GM12892 (cell line): ENCODE measurements at regions not wholly inside any gene's neighbourhood (a gene's known extent, or its start where the extent isn't known, plus 50 kb on each side); places are given as distances from the start of the nearest gene placed in this dataset.

Experiments used
- DNase-seq: peaks from one replicate; pipeline ENCODE4 v3.0.0; 2011; ENCODE audit not compliant: insufficient read length
- FAIRE-seq: peaks from 2 replicates; lab custom pipeline; 2011; peaks lifted over from hg19 to GRCh38; lab: Jason Lieb, UNC
- POLR2A ChIP-seq: IDR thresholded peaks from 2 replicates; pipeline ENCODE4 v1.6.1; 2011; ENCODE audit warnings: low read depth, low read length, control low read depth
- POLR2AphosphoS5 ChIP-seq: IDR thresholded peaks from 2 replicates; pipeline ENCODE4 v1.6.1; 2011; ENCODE audit warnings: low read depth, low read length, control low read depth
- TAF1 ChIP-seq: IDR thresholded peaks from 2 replicates; pipeline ENCODE4 v1.6.1; 2011; ENCODE audit warnings: low read depth, mild to moderate bottlenecking, control low read depth, low read length, borderline replicate concordance

- FAIRE-seq (no peak), DNase-seq (no peak)
- TF ChIP-seq TAF1 (no peak), POLR2AphosphoS5 (no peak), POLR2A (no peak)
Measured at GRCh38 chr2:75810611-75811330, 100.1 kb upstream of the GCFC2 start.

- no peak for DNase-seq
- TF ChIP-seq POLR2AphosphoS5 (no peak), POLR2A (no peak), TAF1 (no peak)
- FAIRE-seq: no peak
Measured at GRCh38 chr2:75808793-75809535, 98.2 kb upstream of the GCFC2 start.

GRCh38 chr2:75807992-75808391 lies 97.3 kb upstream of the GCFC2 start:
- peak; percentile 27 for FAIRE-seq
- no peak for DNase-seq
- TF ChIP-seq POLR2A: no peak
- TF ChIP-seq POLR2AphosphoS5: no peak
- TF ChIP-seq TAF1: no peak

GRCh38 chr2:75801234-75801982 lies 90.7 kb upstream of the GCFC2 start:
- FAIRE-seq: no peak
- no peak for TF ChIP-seq TAF1
- no peak for TF ChIP-seq POLR2AphosphoS5
- TF ChIP-seq POLR2A: no peak

DNA sequence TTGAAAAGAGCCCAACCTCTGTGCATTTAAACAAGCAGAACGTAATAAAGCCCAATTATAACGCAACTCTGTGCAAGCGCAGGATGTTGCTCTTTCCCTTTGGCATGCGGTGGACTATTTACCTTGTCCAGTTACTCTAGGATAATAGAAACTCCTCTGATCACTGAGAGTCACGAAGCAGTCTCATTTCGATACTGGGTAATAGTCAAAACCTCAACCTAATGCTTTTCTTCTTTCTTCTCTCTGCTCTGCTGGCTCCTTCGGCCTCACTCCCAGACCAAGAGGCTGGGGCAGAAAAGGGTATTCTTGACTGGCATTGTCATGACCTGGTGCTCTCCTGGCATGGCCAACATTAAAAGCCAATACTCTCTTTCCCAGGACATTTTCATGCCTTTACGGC lies 89.7 kb upstream of the GCFC2 start:
- TF ChIP-seq POLR2A (no peak), POLR2AphosphoS5 (no peak), TAF1 (no peak)
- FAIRE-seq (peak; percentile 95), DNase-seq (no peak)

More at GRCh38 chr2:75801234-75801982, 90.7 kb upstream of the GCFC2 start:
- no peak for DNase-seq

GRCh38 chr2:75799859-75800258 lies 89.1 kb upstream of the GCFC2 start:
- FAIRE-seq: no peak
- DNase-seq: no peak
- no peak for TF ChIP-seq TAF1
- TF ChIP-seq POLR2AphosphoS5: no peak
- TF ChIP-seq POLR2A: no peak

DNA sequence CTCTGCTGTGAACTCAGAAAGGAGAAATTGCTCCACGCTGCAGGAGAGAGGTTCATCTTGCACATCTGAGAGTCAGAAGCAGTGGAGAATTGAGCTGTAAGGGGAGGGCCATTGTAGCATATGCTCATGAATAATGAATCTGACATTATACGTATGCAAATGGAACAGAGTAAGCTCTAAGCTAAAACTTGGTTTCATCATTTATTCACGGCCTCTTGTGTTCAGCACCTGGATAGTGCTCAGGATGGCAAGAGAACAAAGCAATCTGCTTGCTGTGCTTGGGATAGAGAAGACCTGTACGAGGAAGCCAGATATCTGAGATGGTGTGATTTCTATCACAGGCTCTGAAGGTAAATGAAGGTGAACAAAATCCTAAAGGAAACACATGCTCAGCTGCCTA lies 87.9 kb upstream of the GCFC2 start:
- FAIRE-seq: peak; percentile 80
- no peak for TF ChIP-seq POLR2AphosphoS5
- TF ChIP-seq TAF1: no peak
- TF ChIP-seq POLR2A: no peak
- DNase-seq: no peak

DNA sequence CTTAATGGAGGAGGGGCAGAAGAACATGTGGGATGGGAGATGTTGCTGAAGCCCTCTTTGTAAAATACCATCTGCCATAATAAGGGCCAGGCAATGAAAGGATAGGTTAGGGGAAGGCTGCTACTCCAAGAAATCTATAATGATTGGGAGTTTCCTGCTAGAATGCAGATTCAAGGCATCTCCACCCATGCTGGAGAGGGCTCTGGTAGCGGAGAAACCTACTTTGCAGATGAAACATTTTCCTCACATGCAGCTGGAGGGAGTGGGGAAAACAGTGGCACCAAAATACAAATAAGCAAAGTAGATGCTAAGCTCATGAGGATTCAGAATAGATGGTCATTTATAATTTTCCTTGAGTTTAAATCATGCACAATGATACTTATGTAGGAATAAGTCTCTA lies 82.3 kb upstream of the GCFC2 start:
- TF ChIP-seq POLR2AphosphoS5: no peak
- no peak for TF ChIP-seq TAF1
- TF ChIP-seq POLR2A: no peak
- no peak for DNase-seq
- FAIRE-seq: peak; percentile 9

DNA sequence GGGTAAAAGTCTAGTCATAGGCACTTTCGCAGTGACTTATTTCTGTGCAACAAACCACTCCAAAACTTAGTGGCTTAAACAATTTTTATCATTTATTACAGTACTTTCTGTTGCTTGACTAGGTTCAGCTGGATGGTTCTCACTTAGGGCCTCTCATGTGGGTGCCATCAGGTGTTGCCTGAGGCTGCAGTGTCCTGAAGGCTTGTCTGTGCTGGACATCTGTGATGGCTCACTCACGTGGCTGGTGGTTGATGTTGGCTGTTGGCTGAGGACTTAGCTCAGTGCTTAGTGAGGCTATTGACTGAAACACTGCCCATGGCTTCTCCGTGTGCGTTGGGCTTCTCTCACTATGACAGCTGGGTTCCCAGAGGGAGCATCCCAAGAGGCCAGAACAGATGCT lies 81.4 kb upstream of the GCFC2 start:
- no peak for FAIRE-seq
- TF ChIP-seq POLR2A (no peak), POLR2AphosphoS5 (no peak), TAF1 (no peak)
- DNase-seq: no peak

DNA sequence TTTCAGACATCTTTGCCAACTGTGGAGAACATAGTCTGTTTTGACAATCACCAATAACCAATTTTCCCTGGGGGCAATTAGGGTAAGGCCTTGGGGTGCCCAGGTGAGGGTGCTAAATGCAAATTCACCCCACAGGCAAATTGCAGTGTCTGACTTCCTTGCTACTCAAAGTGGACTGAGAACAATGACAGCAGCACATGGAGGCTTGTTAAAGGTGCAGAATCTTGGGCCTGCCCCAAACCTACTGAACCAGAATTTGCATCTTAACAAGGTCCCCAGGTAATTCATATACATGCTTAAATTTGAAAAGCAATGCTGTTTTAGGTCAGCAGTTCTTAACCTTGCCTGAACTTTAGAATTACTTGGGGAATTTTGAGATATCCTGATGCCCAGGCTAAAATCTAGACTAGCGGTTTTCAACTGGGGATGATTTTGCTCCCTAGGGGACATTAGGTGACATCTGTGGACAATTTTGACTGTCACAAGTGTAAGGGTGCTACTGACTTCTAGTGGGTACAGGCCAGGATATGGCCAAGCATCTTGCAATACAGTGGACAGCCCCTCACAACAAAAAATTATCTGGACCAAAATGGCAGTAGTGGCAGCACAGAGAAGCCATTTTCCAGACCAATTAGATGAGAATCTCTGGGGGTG lies 80.2 kb upstream of the GCFC2 start:
- no peak for TF ChIP-seq POLR2AphosphoS5
- no peak for TF ChIP-seq POLR2A
- TF ChIP-seq TAF1: no peak

DNA sequence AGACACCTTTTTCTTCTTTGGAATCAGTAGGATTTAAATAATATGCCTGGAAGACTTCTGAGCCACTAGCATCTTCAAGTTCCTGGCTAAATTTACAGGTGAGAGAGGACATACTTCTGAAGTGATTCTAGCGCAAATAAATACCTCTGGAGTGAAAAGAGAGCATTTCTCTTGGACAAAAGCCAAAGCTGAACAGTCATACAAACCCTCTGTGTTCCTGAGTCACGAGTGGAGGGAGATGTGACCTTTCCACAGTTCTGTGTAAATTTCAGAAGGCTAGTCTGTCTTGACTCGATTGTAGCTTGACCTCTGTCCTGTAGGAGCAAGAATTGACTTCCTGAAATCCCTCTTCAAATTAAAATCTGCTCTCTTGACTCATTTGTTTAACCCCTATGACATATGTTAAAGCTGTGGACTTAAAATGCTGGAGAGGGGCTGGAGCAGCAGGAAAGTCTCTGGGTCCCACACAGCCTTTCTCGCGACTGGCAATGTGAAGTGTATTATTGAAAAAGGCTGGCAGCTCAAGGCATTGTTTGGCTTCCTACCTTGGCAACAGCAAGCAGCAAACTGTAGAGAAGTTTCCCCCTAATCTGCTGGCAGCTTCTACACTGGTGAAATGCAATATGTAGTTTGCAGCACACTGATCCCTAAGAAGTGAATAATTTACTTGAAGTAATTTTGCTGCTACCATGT lies 79.6 kb upstream of the GCFC2 start:
- peak; percentile 38 for FAIRE-seq
- no peak for DNase-seq
- no peak for TF ChIP-seq TAF1
- TF ChIP-seq POLR2AphosphoS5: no peak
- TF ChIP-seq POLR2A: no peak

More for the DNA sequence above, 80.2 kb upstream of the GCFC2 start:
- DNase-seq (no peak), FAIRE-seq (peak; percentile 60)
